Liver (tissue), 3 donors: ENCODE measurements at regions not wholly inside any gene's neighbourhood (a gene's known extent, or its start where the extent isn't known, plus 50 kb on each side); places are given as distances from the start of the nearest gene placed in this dataset.

ENCODE experiments used
- GABPA ChIP-seq, 2 donors: IDR thresholded peaks in 1 of 2; conservative IDR thresholded peaks in 1 of 2; 2 replicates each; pipeline ENCODE4 v1.6.1; 2016; ENCODE audit warnings: antibody characterized with exemption in 2 of 2, mild to moderate bottlenecking in 1 of 2, moderate library complexity in 1 of 2
- JUND ChIP-seq, 2 donors: IDR thresholded peaks; 2 replicates each; pipeline ENCODE4 v1.6.1; 2016; ENCODE audit warnings: antibody characterized with exemption in 2 of 2
- RAD21 ChIP-seq, 2 donors: IDR thresholded peaks; 2 replicates each; pipeline ENCODE4 v1.6.1; 2016; ENCODE audit warnings: antibody characterized with exemption in 2 of 2, mild to moderate bottlenecking in 2 of 2
- SP1 ChIP-seq: IDR thresholded peaks from 2 replicates; pipeline ENCODE4 v1.6.1; 2018; ENCODE audit warnings: antibody characterized with exemption, mild to moderate bottlenecking
- TAF1 ChIP-seq: conservative IDR thresholded peaks from 2 replicates; pipeline ENCODE4 v1.6.1; 2016; ENCODE audit warnings: antibody characterized with exemption, mild to moderate bottlenecking
- YY1 ChIP-seq: IDR thresholded peaks from 2 replicates; pipeline ENCODE4 v1.6.1; 2016; ENCODE audit warnings: antibody characterized with exemption, mild to moderate bottlenecking
- TF ChIP-seq, protein P1 (sequence below): fragments of 150-350 bp; IDR thresholded peaks from 2 replicates; pipeline ENCODE4 v1.5.1; 2017; ENCODE audit warnings: improper control_type of control experiment, low read depth, low read length; ENCODE audit not compliant: missing input control
- TF ChIP-seq, protein P2 (sequence below): IDR thresholded peaks from 2 replicates; pipeline ENCODE4 v1.6.1; 2016; ENCODE audit warnings: antibody characterized with exemption
- TF ChIP-seq, protein P3 (sequence below): IDR thresholded peaks from 2 replicates; pipeline ENCODE4 v1.6.1; 2016; ENCODE audit warnings: antibody characterized with exemption, mild to moderate bottlenecking
- donor health status: healthy.
- donor health status: healthy.

DNA sequence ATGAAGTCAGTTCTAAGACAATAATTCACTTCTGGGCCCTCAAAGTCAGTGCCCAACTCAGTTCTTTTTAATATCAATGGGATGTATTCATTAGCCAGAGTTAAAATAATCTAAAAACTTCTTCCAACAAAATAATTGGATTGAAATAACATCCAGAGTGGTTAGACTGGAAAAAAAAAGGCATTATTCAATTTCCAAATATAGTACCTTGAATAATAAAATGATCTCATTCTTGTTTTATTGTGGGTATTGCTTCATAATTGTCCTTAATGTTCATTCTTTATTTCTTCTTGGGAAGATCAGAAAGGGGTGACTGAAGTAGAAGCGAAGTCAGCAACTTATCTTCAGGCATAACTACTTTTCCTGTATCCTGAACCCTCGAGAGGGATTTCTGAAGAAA, 85.1 kb upstream of the JARID2 start:
- TF ChIP-seq JUND (IDR thresholded peaks at IDR 0.05) = no peak
- no peak for TF ChIP-seq RAD21 (IDR thresholded peaks at IDR 0.05)
- TF ChIP-seq SP1 = no peak
- TF ChIP-seq, protein P1, sequence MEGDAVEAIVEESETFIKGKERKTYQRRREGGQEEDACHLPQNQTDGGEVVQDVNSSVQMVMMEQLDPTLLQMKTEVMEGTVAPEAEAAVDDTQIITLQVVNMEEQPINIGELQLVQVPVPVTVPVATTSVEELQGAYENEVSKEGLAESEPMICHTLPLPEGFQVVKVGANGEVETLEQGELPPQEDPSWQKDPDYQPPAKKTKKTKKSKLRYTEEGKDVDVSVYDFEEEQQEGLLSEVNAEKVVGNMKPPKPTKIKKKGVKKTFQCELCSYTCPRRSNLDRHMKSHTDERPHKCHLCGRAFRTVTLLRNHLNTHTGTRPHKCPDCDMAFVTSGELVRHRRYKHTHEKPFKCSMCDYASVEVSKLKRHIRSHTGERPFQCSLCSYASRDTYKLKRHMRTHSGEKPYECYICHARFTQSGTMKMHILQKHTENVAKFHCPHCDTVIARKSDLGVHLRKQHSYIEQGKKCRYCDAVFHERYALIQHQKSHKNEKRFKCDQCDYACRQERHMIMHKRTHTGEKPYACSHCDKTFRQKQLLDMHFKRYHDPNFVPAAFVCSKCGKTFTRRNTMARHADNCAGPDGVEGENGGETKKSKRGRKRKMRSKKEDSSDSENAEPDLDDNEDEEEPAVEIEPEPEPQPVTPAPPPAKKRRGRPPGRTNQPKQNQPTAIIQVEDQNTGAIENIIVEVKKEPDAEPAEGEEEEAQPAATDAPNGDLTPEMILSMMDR = no peak
- TF ChIP-seq GABPA (IDR thresholded peaks at IDR 0.05 in 1 of 2, conservative IDR thresholded peaks at IDR 0.05 in 1 of 2) = no peak
- TF ChIP-seq, protein P2, sequence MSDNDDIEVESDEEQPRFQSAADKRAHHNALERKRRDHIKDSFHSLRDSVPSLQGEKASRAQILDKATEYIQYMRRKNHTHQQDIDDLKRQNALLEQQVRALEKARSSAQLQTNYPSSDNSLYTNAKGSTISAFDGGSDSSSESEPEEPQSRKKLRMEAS = no peak
- no peak for TF ChIP-seq TAF1
- TF ChIP-seq, protein P3, sequence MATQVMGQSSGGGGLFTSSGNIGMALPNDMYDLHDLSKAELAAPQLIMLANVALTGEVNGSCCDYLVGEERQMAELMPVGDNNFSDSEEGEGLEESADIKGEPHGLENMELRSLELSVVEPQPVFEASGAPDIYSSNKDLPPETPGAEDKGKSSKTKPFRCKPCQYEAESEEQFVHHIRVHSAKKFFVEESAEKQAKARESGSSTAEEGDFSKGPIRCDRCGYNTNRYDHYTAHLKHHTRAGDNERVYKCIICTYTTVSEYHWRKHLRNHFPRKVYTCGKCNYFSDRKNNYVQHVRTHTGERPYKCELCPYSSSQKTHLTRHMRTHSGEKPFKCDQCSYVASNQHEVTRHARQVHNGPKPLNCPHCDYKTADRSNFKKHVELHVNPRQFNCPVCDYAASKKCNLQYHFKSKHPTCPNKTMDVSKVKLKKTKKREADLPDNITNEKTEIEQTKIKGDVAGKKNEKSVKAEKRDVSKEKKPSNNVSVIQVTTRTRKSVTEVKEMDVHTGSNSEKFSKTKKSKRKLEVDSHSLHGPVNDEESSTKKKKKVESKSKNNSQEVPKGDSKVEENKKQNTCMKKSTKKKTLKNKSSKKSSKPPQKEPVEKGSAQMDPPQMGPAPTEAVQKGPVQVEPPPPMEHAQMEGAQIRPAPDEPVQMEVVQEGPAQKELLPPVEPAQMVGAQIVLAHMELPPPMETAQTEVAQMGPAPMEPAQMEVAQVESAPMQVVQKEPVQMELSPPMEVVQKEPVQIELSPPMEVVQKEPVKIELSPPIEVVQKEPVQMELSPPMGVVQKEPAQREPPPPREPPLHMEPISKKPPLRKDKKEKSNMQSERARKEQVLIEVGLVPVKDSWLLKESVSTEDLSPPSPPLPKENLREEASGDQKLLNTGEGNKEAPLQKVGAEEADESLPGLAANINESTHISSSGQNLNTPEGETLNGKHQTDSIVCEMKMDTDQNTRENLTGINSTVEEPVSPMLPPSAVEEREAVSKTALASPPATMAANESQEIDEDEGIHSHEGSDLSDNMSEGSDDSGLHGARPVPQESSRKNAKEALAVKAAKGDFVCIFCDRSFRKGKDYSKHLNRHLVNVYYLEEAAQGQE = no peak
- no peak for TF ChIP-seq YY1
